NCI-H1417 treated with DMSO at 0.1 percent for 48 hours (cell line): ENCODE measurements at regions not wholly inside any gene's neighbourhood (a gene's known extent, or its start where the extent isn't known, plus 50 kb on each side); places are given as distances from the start of the nearest gene placed in this dataset.

Experiments
- DNase-seq: peaks from one replicate; lab custom pipeline; 2025; lab: John Stamatoyannopoulos, UW

- DNase-seq, result no peak
Measured at GRCh38 chr5:40037713-40038112, 612.9 kb upstream of the DAB2 start.

GRCh38 chr5:40034441-40034840 is 609.7 kb upstream of the DAB2 start:
- DNase-seq, result no peak

- DNase-seq, result no peak
Measured at GRCh38 chr5:40033411-40033810, 608.6 kb upstream of the DAB2 start.

DNA sequence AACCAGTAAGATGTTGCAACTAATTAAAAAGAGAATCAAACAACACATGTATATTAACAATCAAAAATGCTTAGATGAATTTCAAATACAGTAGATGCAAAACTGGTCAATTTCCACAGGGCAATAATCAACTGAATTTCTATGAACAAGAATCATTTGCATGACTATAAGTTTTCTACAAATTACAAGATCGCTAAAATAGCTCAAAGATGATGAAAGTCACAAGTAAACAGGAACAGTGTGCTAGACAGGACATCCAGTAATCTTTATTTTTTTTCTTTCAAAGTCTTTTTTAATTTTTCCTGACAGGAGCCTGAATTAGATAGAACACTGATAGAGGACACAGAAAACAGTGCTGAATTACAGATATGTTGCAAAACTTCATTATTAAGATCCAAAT is 608.2 kb upstream of the DAB2 start:
- no peak for DNase-seq

DNA sequence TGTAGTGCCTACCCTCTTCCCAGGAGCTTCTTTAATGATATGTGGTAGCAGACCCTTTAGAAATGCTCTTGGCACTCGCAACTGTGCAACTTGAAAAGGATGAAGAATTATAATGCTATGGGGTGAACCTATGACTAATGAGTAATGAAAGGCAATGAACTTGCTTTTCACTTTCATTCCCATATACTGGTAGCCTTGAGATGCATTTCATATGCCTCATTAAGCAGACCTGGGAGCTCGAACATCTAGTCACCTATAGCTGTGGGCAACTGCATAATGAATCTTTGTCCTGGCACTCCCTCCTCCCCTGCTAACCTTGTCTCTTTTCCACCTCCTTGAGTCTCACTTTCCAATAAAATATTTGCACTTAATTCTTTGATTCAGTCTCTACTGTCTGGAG is 605.9 kb upstream of the DAB2 start:
- DNase-seq, result no peak

DNA sequence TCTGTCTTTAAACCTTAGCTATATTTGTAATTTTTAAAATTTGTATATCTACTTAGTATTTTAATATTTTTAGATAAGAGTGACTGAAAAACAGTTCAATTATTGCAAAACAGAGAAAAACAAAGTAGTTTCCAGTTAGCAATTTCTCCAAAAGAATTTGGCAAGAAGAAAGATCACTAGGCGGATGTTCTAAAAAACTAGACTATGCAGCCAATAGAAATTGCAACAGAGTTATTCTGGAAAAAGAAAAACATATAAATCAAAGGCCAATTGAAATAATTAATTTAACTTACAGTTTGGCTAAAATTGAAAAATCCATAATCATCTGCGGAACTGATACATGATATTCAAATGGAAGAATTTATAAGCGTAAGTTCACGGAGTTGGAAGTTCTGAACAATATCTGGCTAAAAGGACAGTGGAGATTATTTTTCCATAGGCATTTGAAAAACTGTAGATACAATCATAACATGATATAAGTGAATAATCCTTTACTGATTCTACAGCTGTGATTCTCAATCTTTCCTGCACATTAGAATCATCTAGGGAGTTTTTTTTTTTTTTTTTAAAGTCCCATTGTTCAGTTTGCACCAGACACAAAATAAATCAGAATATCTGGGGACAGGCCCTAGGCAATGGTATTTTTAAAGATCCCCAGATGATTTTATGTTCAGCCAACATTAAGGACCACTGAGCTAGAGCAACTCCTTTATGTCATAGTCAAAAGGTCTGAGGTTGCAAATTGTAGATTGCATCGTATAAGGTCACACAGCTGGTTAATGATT is 605.1 kb upstream of the DAB2 start:
- DNase-seq, result no peak

DNA sequence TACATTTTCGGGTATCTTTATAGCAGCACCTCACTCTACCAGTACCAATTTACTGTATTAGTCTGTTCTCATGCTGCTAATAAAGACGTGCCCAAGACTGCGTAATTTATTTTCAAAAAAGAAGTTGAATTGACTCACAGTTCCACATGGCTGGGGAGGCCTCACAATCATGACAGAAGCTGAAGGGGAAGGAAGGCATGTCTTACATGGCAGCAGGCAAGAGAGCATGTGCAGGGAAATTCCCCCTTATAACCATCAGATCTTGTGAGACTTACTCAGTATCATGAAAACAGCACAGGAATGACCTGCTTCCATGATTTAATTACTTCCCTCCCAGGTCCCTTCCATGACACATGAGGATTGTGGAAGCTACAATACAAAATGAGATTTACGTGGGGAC is 602.6 kb upstream of the DAB2 start:
- DNase-seq, result no peak

GRCh38 chr5:40025586-40025985 is 600.8 kb upstream of the DAB2 start:
- DNase-seq, result no peak

DNA sequence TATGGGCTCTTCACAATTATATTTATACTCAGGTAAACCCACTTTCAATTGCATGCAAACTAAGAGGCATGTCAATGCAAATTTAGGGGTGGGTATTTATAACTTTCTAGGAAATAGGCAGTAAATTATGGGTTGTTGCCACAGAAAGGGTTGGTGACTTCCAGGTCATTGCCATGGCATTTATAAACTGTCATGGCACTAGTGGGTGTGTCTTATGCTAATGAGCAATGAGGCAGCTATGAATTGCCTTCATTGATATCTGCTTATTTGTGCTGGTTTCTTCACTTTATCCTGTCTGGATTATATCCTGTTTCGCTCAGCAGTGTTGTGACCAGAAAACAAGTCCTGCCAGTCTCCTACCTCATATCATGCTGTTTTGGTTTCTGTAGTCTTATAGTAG is 597.3 kb upstream of the DAB2 start:
- no peak for DNase-seq

DNA sequence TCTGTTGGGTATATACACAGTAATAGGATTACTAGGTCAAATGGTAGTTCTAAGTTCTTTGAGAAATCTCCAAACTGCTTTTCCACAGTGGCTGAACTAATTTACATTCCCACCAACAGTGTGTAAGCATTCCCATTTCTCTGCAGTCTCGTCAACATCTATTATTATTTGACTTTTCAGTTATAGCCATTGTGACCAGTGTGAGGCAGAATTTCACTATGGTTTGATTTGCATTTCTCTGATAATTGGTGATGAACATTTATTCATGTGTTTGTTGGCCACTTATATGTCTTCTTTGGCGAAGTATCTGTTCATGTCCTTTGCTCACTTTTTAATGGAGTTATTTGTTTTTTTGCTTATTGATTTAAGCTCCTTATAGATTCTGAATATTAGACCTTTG is 596.2 kb upstream of the DAB2 start:
- no peak for DNase-seq

DNA sequence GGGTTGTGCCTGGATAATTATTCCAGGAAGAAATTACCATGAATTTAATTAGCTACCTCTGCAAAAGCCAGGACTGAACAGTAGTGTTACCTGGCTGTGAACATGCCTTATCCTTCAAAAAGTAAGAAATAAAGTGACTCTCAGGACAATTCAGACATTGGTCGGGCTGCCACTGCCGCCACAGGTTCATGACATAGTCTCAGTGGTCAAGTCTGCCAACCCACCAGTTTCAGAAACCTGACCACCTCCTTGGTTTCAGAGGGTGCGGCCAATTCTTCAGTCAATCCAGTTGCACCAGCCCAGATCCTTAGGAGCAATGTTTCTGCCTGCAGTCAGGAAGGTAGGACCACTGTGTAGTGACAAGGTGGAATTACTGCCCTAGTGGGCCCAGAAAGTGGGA is 593.1 kb upstream of the DAB2 start:
- DNase-seq, result no peak

DNA sequence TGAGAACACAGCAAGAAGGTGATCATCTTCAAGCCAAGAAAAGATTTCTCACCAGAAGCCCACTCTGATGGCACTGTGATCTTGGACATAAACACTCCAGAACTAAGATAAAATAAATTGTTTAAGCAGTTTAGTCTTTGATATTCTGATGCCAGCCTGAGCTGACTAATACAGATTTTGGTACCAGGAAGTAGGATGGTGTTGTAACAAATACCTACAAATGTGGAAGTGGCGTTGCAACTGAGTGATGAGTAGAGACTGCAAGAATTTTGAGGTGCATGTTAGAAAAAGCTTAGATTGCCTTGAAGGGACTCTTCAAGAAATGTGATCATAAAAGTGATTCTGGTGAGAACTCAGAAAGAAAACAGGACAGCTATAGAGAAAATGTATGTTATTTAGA is 592.4 kb upstream of the DAB2 start:
- DNase-seq, result no peak

GRCh38 chr5:40010436-40010835 is 585.7 kb upstream of the DAB2 start:
- DNase-seq, result no peak

GRCh38 chr5:40006260-40006659 is 581.5 kb upstream of the DAB2 start:
- DNase-seq, result no peak

DNA sequence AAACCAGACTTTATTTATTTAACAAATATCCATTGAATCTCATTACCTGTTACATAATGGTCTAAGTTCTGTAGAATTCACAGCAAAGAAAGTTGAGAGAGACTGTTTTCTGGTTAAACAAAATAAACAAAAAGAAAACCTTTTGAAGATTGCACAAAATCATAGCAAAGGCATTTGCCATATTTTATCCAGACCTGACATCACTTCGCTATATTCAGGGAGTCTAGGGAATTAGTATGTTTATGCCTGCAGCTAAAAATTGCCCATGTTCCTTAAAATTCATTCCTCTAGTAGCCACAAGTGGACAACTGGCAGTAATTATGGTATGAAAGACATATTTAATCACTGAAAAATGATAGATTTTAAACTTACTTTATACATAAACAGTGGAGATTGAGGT is 577.0 kb upstream of the DAB2 start:
- DNase-seq, result no peak

DNA sequence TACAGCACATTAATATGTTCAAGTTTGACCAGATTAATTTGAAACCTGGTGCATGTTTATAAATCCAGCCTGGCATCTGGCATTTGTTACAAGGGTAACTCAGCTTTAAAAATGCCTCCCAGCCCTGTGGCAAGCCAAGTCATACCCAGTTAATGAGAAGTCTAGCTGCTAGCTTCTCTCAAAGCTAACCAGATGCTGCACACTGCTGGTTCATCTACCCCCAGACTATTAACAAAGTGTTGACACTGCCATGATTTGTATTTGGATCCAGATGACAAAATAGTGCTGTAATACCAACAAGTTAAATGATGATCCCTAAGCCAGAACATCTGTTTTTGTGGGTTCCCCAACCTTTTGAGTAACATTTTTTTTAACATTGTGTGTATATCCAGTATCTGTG is 573.7 kb upstream of the DAB2 start:
- no peak for DNase-seq

DNA sequence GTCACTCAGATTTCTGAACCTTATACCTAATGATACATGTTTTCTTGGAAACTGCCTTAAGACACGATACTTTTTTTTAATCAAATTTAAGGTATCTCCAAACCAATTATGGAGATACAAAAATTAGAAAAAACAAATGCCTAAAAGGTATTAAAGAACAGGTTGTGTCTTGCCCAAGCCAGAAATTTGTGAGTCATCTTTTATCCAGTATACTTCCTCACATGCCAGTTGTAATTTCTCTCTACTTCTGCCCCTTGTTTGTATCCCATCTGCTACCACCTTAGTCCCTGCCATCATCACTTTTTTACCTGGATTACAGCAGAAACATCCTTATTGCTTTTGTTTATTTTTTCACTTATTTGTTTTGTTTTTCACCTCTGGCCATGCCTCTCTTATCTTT is 571.2 kb upstream of the DAB2 start:
- DNase-seq, result no peak

DNA sequence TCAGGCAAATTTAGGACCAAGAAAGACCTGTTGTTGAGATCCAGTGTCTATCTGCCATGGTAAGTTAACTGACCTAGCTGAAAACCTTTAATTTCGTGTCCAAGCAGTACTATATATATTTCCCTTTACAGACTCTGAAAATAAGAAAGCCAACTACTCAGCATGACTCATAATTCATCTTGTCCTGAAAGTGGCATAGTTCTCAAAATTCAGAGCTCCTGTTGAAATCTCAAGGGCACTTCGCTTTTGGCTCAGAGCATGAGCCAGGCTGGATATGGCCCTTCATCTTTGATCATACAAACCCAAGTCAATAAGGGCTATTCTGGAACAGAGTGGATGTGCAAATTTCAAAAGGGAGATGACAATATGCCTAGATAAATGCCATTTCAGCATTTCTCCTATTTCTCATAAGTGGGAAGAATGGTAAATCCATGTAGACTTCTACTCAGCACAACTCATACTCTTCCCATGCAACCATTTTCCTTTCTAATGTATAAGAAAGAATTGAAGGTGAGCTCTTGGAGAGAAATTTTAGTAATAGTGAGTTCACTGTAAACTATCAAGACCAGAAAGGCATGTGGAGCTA is 567.9 kb upstream of the DAB2 start:
- no peak for DNase-seq

GRCh38 chr5:39986614-39987013 is 561.8 kb upstream of the DAB2 start:
- DNase-seq, result no peak

DNA sequence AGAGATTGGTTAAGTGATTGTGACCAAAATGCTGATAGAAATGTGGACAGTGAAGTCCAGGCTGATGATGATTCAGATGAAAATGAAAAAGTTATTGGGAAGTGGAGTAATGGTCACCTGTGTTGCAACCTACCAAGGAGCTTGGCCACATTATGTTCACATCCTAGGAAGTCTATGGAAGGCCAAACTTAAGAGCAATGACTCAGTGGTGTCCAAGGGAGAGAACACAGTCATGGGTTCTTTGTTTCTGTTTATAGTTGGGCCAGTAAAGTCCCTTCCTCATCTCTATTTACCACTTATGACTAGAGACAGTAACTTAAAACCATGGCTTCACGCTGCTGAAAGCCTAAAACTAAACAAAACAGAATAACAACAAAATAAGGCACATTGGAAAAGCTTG is 555.3 kb upstream of the DAB2 start:
- no peak for DNase-seq

DNA sequence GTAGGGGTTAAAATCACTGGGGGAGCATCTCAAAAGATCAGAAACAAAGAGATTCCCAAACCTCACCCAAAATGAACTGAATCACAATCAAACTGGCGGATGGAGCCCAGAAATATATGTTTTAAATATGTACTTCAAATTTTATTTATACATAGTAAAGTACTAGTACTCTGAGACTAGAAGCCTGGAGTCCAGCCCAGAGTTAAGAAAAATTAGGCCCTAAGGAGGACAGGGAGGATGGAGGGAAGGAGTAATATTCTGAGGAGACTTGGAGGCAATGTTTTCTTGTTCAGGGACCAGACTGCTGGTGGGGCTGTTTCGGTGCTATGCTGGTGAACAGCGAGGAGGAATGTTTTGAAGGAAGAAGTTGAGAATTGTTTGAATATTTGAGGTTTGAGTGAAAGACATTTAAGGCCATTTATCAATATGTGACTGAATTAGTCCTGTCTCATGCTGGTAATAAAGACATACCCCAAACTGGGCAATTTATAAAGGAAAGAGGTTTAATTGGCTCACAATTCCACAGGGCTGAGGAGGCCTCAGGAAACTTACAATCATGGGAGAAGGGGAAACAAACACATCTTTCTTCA is 552.4 kb upstream of the DAB2 start:
- no peak for DNase-seq

DNA sequence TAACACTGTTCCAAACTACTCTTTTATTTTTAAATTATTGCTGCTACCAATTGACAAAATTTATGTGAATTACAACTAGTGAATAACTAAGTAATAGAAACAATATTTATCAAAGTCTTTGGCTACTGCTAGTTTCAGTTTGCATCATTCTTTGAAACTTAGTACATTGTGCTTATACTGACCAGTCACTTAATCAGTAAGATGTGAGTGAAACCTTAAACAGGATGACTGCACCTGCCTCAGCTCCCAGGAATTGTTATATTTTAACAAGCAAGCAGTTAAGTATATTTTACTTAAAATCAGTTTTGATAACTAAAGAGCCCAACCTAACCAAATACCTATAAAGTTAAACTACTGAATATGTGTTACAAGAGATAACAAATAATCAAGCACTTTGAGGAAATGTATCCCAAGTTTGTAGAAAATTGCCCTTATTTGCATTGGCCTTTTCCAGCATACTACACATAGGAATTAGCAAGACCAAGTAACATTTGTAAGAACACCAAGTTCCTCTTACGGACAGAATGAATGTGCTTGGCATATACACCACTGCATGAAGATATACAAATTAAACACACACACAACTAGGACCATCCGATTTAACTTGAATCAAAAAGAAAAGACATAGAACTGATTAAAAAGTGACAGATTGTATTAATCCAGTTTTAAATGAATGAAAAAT is 545.5 kb upstream of the DAB2 start:
- no peak for DNase-seq

- DNase-seq, result no peak
Measured at GRCh38 chr5:39968381-39968780, 543.6 kb upstream of the DAB2 start.
